H1 (cell line): ENCODE measurements at regions not wholly inside any gene's neighbourhood (a gene's known extent, or its start where the extent isn't known, plus 50 kb on each side); places are given as distances from the start of the nearest gene placed in this dataset.

Experiments
- CTCF ChIA-PET: fragments of 300-600 bp; sonication (Branson Sonifier 250); formaldehyde crosslinking; loops from one replicate; lab custom pipeline; 2021; ENCODE audit not compliant: partially characterized antibody; lab: Charles Lee
- POLR2A ChIA-PET: fragments of 300-600 bp; sonication (Branson Sonifier 250); formaldehyde crosslinking; loops from one replicate; lab custom pipeline; 2021; ENCODE audit warnings: inconsistent platforms; ENCODE audit not compliant: partially characterized antibody; lab: Charles Lee
- DNase-seq, 2 experiments: peaks; one replicate each; pipeline versions ENCODE4 v3.0.0 to v3.0.0-alpha.2; 2010 to 2022; ENCODE audit warnings: low spot score in 2 of 2, low read depth in 1 of 2, mixed read lengths in 1 of 2
- FAIRE-seq: peaks from 2 replicates; lab custom pipeline; 2011; peaks lifted over from hg19 to GRCh38; lab: Jason Lieb, UNC
- H2AFZ ChIP-seq: 2 replicates; pipeline ENCODE4 v1.8.1; 2012; ENCODE audit warnings: low read length, inconsistent platforms
- H2AK5ac ChIP-seq: 2 replicates; pipeline ENCODE4 v1.6.1; 2013; ENCODE audit warnings: low read depth, low read length
- H2BK120ac ChIP-seq: replicated peaks from 2 replicates; pipeline ENCODE3; 2013; ENCODE audit warnings: low read depth, low read length, inconsistent platforms
- H2BK12ac ChIP-seq: 2 replicates; pipeline ENCODE4 v1.6.1; 2013; ENCODE audit warnings: low read depth, low read length
- H2BK15ac ChIP-seq: 2 replicates; pipeline ENCODE4 v1.6.1; 2013; ENCODE audit warnings: low read length
- H2BK20ac ChIP-seq: 2 replicates; pipeline ENCODE4 v1.6.1; 2013; ENCODE audit warnings: low read length
- H2BK5ac ChIP-seq: 2 replicates; pipeline ENCODE4 v1.6.1; 2013; ENCODE audit warnings: low read depth, low read length
- H3K14ac ChIP-seq: 2 replicates; pipeline ENCODE4 v1.6.1; 2013; ENCODE audit warnings: inconsistent platforms; ENCODE audit not compliant: insufficient read length
- H3K18ac ChIP-seq: 2 replicates; pipeline ENCODE4 v1.6.1; 2013; ENCODE audit warnings: low read length; ENCODE audit errors: extremely low read depth
- H3K23ac ChIP-seq: 2 replicates; pipeline ENCODE4 v1.6.1; 2013; ENCODE audit warnings: inconsistent platforms; ENCODE audit not compliant: insufficient read length
- H3K23me2 ChIP-seq: 2 replicates; pipeline ENCODE4 v1.6.1; 2013; ENCODE audit warnings: low read depth, low read length
- H3K27ac ChIP-seq: 2 replicates; pipeline ENCODE4 v1.6.1; 2011; ENCODE audit warnings: low read depth, low read length, inconsistent platforms
- H3K27me3 ChIP-seq, 4 experiments: replicated peaks in 1 of 4; 1 replicate in 1 of 4; 2 replicates in 3 of 4; pipeline versions ENCODE4 v1.6.1 to v1.8.1; 2011 to 2013; ENCODE audit warnings: low read length in 3 of 4, mild to moderate bottlenecking in 3 of 4, inconsistent platforms in 2 of 4, mixed read lengths in 2 of 4, moderate library complexity in 1 of 4; ENCODE audit not compliant: control insufficient read depth in 3 of 4, insufficient read depth in 3 of 4; ENCODE audit errors: extremely low read depth in 1 of 4
- H3K36me3 ChIP-seq, 4 experiments: 2 replicates each; pipeline versions ENCODE4 v1.6.1 to v1.8.1; 2011 to 2013; ENCODE audit warnings: mild to moderate bottlenecking in 4 of 4, low read length in 3 of 4, moderate library complexity in 2 of 4, control low read depth in 1 of 4, inconsistent platforms in 1 of 4; ENCODE audit not compliant: insufficient read depth in 4 of 4, control insufficient read depth in 2 of 4
- H3K4ac ChIP-seq: replicated peaks from 2 replicates; pipeline ENCODE3; 2013; ENCODE audit warnings: low read length, low read depth, mixed read lengths, inconsistent platforms; ENCODE audit not compliant: insufficient read length
- H3K4me1 ChIP-seq, 4 experiments: replicated peaks in 1 of 4; 1 replicate in 1 of 4; 2 replicates in 3 of 4; pipeline versions ENCODE4 v1.6.1 to v1.8.1; 2011 to 2013; ENCODE audit warnings: low read length in 3 of 4, inconsistent platforms in 2 of 4, mixed read lengths in 1 of 4; ENCODE audit not compliant: insufficient read depth in 4 of 4, control insufficient read depth in 3 of 4
- H3K4me2 ChIP-seq, 2 experiments: 2 replicates each; pipeline versions ENCODE4 v1.6.1 to v1.8.1; 2011 to 2013; ENCODE audit warnings: low read depth in 2 of 2, low read length in 2 of 2, control low read depth in 1 of 2, inconsistent platforms in 1 of 2, mild to moderate bottlenecking in 1 of 2; ENCODE audit not compliant: insufficient read depth in 1 of 2
- H3K4me3 ChIP-seq, 4 experiments: fragments of 200-600, 300-600 bp in 1 of 4; sonication (generic), shearing (Covaris generic), sonication (Bioruptor Twin) in 1 of 4; 2 replicates each; pipeline versions ENCODE4 v1.5.1 to v1.8.1; 2011 to 2016; ENCODE audit warnings: low read length in 4 of 4, low read depth in 3 of 4, control low read depth in 2 of 4, inconsistent platforms in 2 of 4, mild to moderate bottlenecking in 2 of 4, mixed read lengths in 1 of 4, moderate library complexity in 1 of 4; ENCODE audit not compliant: insufficient read depth in 2 of 4; ENCODE audit errors: extremely low read depth in 1 of 4
- H3K56ac ChIP-seq: replicated peaks from 2 replicates; pipeline ENCODE3; 2013; ENCODE audit warnings: low read depth, mild to moderate bottlenecking, mixed read lengths, low read length, inconsistent platforms; ENCODE audit not compliant: insufficient read length
- H3K79me1 ChIP-seq: 2 replicates; pipeline ENCODE4 v1.6.1; 2013; ENCODE audit warnings: low read depth, low read length, control low read depth
- H3K79me2 ChIP-seq, 2 experiments: 2 replicates each; pipeline versions ENCODE4 v1.6.1 to v1.8.1; 2012 to 2013; ENCODE audit warnings: low read length in 2 of 2, mild to moderate bottlenecking in 2 of 2, inconsistent platforms in 1 of 2; ENCODE audit not compliant: insufficient read depth in 2 of 2, control insufficient read depth in 1 of 2
- H3K9ac ChIP-seq, 4 experiments: replicated peaks in 1 of 4; 1 replicate in 1 of 4; 2 replicates in 3 of 4; pipeline versions ENCODE4 v1.6.1 to v1.8.1; 2011 to 2013; ENCODE audit warnings: low read depth in 3 of 4, low read length in 3 of 4, control low read depth in 2 of 4, mild to moderate bottlenecking in 2 of 4, moderate library complexity in 2 of 4, inconsistent platforms in 1 of 4; ENCODE audit errors: extremely low read depth in 1 of 4
- H3K9me3 ChIP-seq, 2 experiments: 2 replicates each; pipeline versions ENCODE4 v1.6.1 to v1.8.1; 2012 to 2013; ENCODE audit warnings: mild to moderate bottlenecking in 2 of 2, moderate library complexity in 2 of 2, control low read depth in 1 of 2, inconsistent platforms in 1 of 2, low read depth in 1 of 2, low read length in 1 of 2, mixed read lengths in 1 of 2; ENCODE audit not compliant: insufficient read depth in 2 of 2
- H4K20me1 ChIP-seq, 2 experiments: replicated peaks in 1 of 2; 2 replicates each; pipeline versions ENCODE3 to v1.8.1; 2011 to 2013; ENCODE audit warnings: inconsistent platforms in 2 of 2, low read length in 2 of 2, mild to moderate bottlenecking in 1 of 2; ENCODE audit not compliant: insufficient read depth in 2 of 2, control insufficient read depth in 1 of 2
- H4K5ac ChIP-seq: 2 replicates; pipeline ENCODE4 v1.6.1; 2013; ENCODE audit warnings: low read length, low read depth, mixed read lengths, inconsistent platforms; ENCODE audit not compliant: insufficient read length
- H4K8ac ChIP-seq: 2 replicates; pipeline ENCODE4 v1.8.0; 2013; ENCODE audit warnings: mild to moderate bottlenecking, moderate library complexity, low read length, inconsistent platforms; ENCODE audit not compliant: insufficient read depth; ENCODE audit errors: extremely low read depth
- H4K91ac ChIP-seq: replicated peaks from 2 replicates; pipeline ENCODE3; 2013; ENCODE audit warnings: low read length, mixed read lengths, inconsistent platforms; ENCODE audit not compliant: insufficient read length
- EGR1 ChIP-seq: IDR thresholded peaks from 2 replicates; pipeline ENCODE4 v1.6.1; 2011; ENCODE audit warnings: low read depth, low read length, borderline replicate concordance
- HDAC2 ChIP-seq, 2 experiments: fragments of 300-600 bp in 1 of 2; sonication (generic) in 1 of 2; IDR thresholded peaks; 2 replicates each; pipeline ENCODE4 v1.6.1; 2011 to 2012; ENCODE audit warnings: low read depth in 2 of 2, low read length in 2 of 2, mild to moderate bottlenecking in 2 of 2, moderate library complexity in 2 of 2, borderline replicate concordance in 1 of 2, inconsistent platforms in 1 of 2
- RNF2 ChIP-seq: fragments of 200-900, 300-1000 bp; sonication (generic); IDR thresholded peaks from 2 replicates; pipeline ENCODE4 v1.7.1; 2016; ENCODE audit warnings: borderline replicate concordance, low read depth, mild to moderate bottlenecking, antibody characterized with exemption, low read length; ENCODE audit not compliant: poor library complexity, severe bottlenecking; ENCODE audit errors: missing control alignments

DNA sequence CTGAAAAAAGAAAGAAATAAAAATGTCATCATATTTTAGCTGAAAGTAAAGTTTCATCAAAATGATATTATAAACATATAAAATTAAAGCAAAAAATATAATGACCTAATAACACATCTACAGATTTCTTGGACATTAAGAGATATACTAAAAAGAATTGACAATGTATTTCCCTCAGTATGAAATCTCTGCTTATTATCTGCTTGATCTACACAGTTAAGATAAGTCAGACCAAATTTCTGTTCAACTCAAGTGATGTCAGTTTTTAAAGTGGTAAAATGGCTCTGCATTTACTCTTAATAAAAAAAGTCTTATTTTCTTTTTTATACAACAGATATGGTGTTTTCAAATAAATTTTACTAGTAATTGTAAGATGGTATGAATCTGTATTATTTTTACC is 159.4 kb upstream of the SEMA3A start:
- H3K27ac ChIP-seq: no peak overlapping the region
- no peak overlapping the region for H2BK5ac ChIP-seq
- no peak overlapping the region for H3K56ac ChIP-seq
- H4K8ac ChIP-seq: no peak overlapping the region
- ChIA-PET CTCF (no interaction called here), POLR2A (no interaction called here)
- TF ChIP-seq RNF2 (no peak), HDAC2 (IDR thresholded peaks at IDR 0.05; ENCODE audit: borderline replicate concordance in 1 of 2, low read depth in 2 of 2, low read length in 2 of 2) (no peak), EGR1 (no peak)
- H3K18ac ChIP-seq: no peak overlapping the region
- H2BK15ac ChIP-seq: no peak overlapping the region
- no peaks in the 10 kb centered on the region; the same call in 1 of the 2 replicates for H3K23me2 ChIP-seq
- no peaks in the 10 kb centered on the region for H3K79me1 ChIP-seq
- no peaks in the 10 kb centered on the region for H3K9me3 ChIP-seq
- H2AFZ ChIP-seq: no peak overlapping the region
- no peak overlapping the region for H3K9ac ChIP-seq
- H3K27me3 ChIP-seq: no peaks in the 10 kb centered on the region
- no peak overlapping the region for H3K4me3 ChIP-seq
- no peak overlapping the region for H2BK120ac ChIP-seq
- no peak overlapping the region for H3K4me2 ChIP-seq
- no peak overlapping the region for H4K5ac ChIP-seq
- H3K23ac ChIP-seq: no peak overlapping the region
- H3K79me2 ChIP-seq: no peaks in the 10 kb centered on the region
- no peak for DNase-seq
- H3K4ac ChIP-seq: no peak overlapping the region
- no peak overlapping the region for H2BK12ac ChIP-seq
- no peak overlapping the region for H2AK5ac ChIP-seq
- FAIRE-seq: no peak
- H3K14ac ChIP-seq: no peak overlapping the region
- no peak overlapping the region for H4K91ac ChIP-seq
- no peaks in the 10 kb centered on the region for H4K20me1 ChIP-seq
- H3K4me1 ChIP-seq: no peaks in the 10 kb centered on the region
- no peak overlapping the region for H2BK20ac ChIP-seq
- no peaks in the 10 kb centered on the region for H3K36me3 ChIP-seq
